Ovary (tissue), 3 donors: ENCODE measurements at regions not wholly inside any gene's neighbourhood (a gene's known extent, or its start where the extent isn't known, plus 50 kb on each side); places are given as distances from the start of the nearest gene placed in this dataset.

ENCODE experiments used
- CTCF ChIP-seq, 3 donors: fragments of 450-650 bp in 2 of 3; fragments of 200-600 bp in 1 of 3; IDR thresholded peaks; one replicate each; pipeline versions ENCODE4 v1.5.1 to v1.8.0; 2016 to 2022; ENCODE audit warnings: antibody characterized with exemption in 3 of 3, mild to moderate bottlenecking in 1 of 3
- POLR2A ChIP-seq: fragments of 450-650 bp; IDR thresholded peaks from one replicate; pipeline ENCODE4 v1.6.1; 2017; ENCODE audit warnings: antibody characterized with exemption, mild to moderate bottlenecking, moderate library complexity
- donor health status: DM: no; HTN: no; CAD: no.

- no peak for TF ChIP-seq CTCF (IDR thresholded peaks at IDR 0.05)
- no peak for TF ChIP-seq POLR2A
Observed at GRCh38 chr1:166305371-166305770, 138.6 kb upstream of the FAM78B start.
